KMS-11 (cell line): ENCODE measurements at regions not wholly inside any gene's neighbourhood (a gene's known extent, or its start where the extent isn't known, plus 50 kb on each side); places are given as distances from the start of the nearest gene placed in this dataset.

Experiments
- H2AFZ ChIP-seq: fragments of 200-600 bp; sonication (generic); 2 replicates; pipeline ENCODE4 v1.6.1; 2016; ENCODE audit warnings: antibody characterized with exemption, mixed run types, low read depth
- H3K27ac ChIP-seq: fragments of 200-600 bp; sonication (generic); 2 replicates; pipeline ENCODE4 v1.6.1; 2016; ENCODE audit warnings: mild to moderate bottlenecking, mixed run types
- H3K27me3 ChIP-seq: fragments of 200-600 bp; sonication (generic); 2 replicates; pipeline ENCODE4 v1.6.1; 2017; ENCODE audit warnings: mild to moderate bottlenecking, low read depth, mixed run types, moderate library complexity; ENCODE audit not compliant: insufficient read depth
- H3K36me3 ChIP-seq: fragments of 200-600 bp; sonication (generic); 2 replicates; pipeline ENCODE4 v1.6.1; 2017; ENCODE audit warnings: mild to moderate bottlenecking, mixed run types; ENCODE audit not compliant: insufficient read depth
- H3K4me1 ChIP-seq: fragments of 200-600 bp; sonication (generic); 2 replicates; pipeline ENCODE4 v1.6.1; 2016; ENCODE audit warnings: mild to moderate bottlenecking, low read depth, mixed run types; ENCODE audit not compliant: poor library complexity, severe bottlenecking
- H3K4me2 ChIP-seq: fragments of 200-600 bp; sonication (generic); 2 replicates; pipeline ENCODE4 v1.7.0; 2016; ENCODE audit warnings: mild to moderate bottlenecking, mixed run types
- H3K4me3 ChIP-seq: fragments of 200-600 bp; sonication (generic); IDR thresholded peaks from 2 replicates; pipeline ENCODE4 v1.6.1; 2017; ENCODE audit warnings: low read depth, low read length, mixed read lengths; ENCODE audit not compliant: insufficient read depth
- H3K79me2 ChIP-seq: fragments of 200-600 bp; sonication (generic); 2 replicates; pipeline ENCODE4 v1.6.1; 2016; ENCODE audit warnings: low read depth, mixed run types; ENCODE audit not compliant: insufficient read depth
- H3K9ac ChIP-seq: fragments of 200-600 bp; sonication (generic); 2 replicates; pipeline ENCODE4 v1.6.1; 2016; ENCODE audit warnings: mild to moderate bottlenecking, mixed run types
- H4K20me1 ChIP-seq: fragments of 200-600 bp; sonication (generic); 2 replicates; pipeline ENCODE4 v1.6.1; 2016; ENCODE audit warnings: mild to moderate bottlenecking, mixed run types; ENCODE audit not compliant: insufficient read depth
- CTCF ChIP-seq: fragments of 200-600 bp; sonication (generic); conservative IDR thresholded peaks from 2 replicates; pipeline ENCODE4 v1.6.1; 2017; ENCODE audit warnings: low read depth, mild to moderate bottlenecking, antibody characterized with exemption, low read length, moderate library complexity, mixed read lengths

GRCh38 chr2:65786007-65786717 lies 353.8 kb upstream of the SPRED2 start:
- Histone ChIP-seq H3K79me2 (no peaks in the 10 kb centered on the region), H3K9ac (no peak overlapping the region), H3K36me3 (no peaks in the 10 kb centered on the region), H4K20me1 (no peaks in the 10 kb centered on the region), H3K4me1 (no peaks in the 10 kb centered on the region), H3K4me2 (no peak overlapping the region), H3K27ac (no peak overlapping the region), H3K27me3 (no peaks in the 10 kb centered on the region), H2AFZ (no peak overlapping the region), H3K4me3 (no peak overlapping the region)
- no peak for TF ChIP-seq CTCF

- H3K79me2 ChIP-seq = no peaks in the 10 kb centered on the region
Measured at GRCh38 chr2:65782996-65783650, 350.7 kb upstream of the SPRED2 start.

GRCh38 chr2:65782186-65782585 lies 349.8 kb upstream of the SPRED2 start:
- Histone ChIP-seq H3K4me1 (no peaks in the 10 kb centered on the region), H4K20me1 (no peaks in the 10 kb centered on the region), H2AFZ (no peak overlapping the region), H3K36me3 (no peaks in the 10 kb centered on the region), H3K4me3 (no peak overlapping the region), H3K27me3 (no peaks in the 10 kb centered on the region), H3K4me2 (no peak overlapping the region), H3K27ac (no peak overlapping the region), H3K9ac (no peak overlapping the region), H3K79me2 (no peaks in the 10 kb centered on the region)
- TF ChIP-seq CTCF = no peak

More at GRCh38 chr2:65782996-65783650, 350.7 kb upstream of the SPRED2 start:
- Histone ChIP-seq H3K27me3 (no peaks in the 10 kb centered on the region), H2AFZ (no peak overlapping the region), H3K27ac (no peak overlapping the region), H3K36me3 (no peaks in the 10 kb centered on the region), H4K20me1 (no peaks in the 10 kb centered on the region), H3K4me3 (no peak overlapping the region), H3K4me1 (no peaks in the 10 kb centered on the region), H3K9ac (no peak overlapping the region), H3K4me2 (no peak overlapping the region)
- no peak for TF ChIP-seq CTCF

GRCh38 chr2:65781756-65782155 lies 349.4 kb upstream of the SPRED2 start:
- no peak for TF ChIP-seq CTCF
- Histone ChIP-seq H4K20me1 (no peaks in the 10 kb centered on the region), H3K4me2 (no peak overlapping the region), H3K36me3 (no peaks in the 10 kb centered on the region), H3K79me2 (no peaks in the 10 kb centered on the region), H3K4me3 (no peak overlapping the region), H3K4me1 (no peaks in the 10 kb centered on the region), H3K27ac (no peak overlapping the region), H2AFZ (no peak overlapping the region), H3K27me3 (no peaks in the 10 kb centered on the region), H3K9ac (no peak overlapping the region)
